ENCODE measurements at regions not wholly inside any gene's neighbourhood (a gene's known extent, or its start where the extent isn't known, plus 50 kb on each side); places are given as distances from the start of the nearest gene placed in this dataset.

DNA sequence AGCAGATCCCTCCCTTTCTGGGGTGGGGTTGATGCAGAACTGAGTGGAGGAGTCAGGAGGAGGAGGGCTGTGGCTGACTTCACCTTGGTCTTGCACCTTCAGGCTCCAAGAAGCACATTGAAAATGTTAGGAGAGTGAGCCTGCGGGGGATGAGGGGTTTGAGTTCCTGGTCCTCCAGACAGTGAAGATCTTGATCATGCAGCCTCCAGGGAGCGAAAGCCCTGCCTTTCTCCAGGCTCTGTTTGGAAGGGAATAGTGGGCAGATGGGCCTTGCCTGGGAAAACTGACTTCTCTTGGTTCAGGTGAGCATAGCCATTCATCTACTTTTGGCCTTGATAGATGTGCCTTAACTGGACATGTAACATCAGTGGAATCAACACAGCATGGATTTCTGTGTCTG, 267.6 kb upstream of the B3GAT1 start:
- no peak for DNase-seq

DNA sequence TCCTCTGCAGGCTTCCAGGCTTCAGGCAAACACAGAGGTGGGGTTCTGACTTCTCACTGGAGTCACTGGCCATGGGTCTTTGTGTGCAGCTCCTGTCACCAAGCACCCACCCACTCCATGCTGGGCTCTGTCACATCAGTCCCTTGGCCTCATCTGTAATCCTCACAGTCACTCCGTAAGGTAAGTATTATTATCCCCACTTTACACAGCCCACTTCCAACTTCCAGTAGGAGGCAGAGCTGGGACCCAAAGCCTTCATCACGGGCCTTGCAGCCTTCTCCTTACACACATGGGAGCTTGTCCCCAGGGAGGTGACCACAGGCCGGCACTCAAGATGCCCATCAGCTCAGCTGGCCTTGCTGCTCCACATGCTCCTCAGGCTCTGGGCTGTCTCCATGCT, 266.7 kb upstream of the B3GAT1 start:
- no peak for DNase-seq

DNA sequence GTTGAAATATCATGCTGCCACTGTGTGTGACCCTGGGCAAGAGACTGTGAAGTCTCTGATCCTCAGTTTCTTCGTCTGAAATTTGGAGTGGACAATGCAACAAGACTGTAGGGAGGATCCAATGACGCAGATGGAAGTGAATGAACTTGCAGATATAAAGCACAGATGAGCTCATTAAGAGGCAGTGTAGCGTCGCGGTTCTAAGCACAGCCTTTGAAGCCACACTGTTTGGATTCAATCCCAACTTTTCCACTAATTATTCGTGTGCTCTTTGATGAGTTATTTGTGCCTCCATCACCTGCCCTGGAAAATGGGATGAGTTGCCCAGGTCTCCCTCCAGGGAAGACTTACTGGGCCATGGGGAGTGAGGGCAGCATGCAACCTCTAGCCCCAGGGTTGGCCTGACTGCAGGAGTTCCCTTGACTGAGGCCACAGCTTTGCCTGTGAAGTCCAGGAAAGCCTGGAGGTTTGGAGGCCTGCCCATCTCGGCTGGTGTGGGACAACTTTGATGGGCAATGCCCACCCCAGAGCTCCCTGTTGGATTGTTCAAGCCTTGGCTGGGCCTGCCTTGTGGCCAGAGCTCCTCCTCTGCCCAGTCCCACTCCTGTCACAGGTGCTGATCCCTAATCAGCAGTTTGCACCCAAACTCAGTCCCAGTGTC, 266.0 kb upstream of the B3GAT1 start:
- DNase-seq = no peak

DNA sequence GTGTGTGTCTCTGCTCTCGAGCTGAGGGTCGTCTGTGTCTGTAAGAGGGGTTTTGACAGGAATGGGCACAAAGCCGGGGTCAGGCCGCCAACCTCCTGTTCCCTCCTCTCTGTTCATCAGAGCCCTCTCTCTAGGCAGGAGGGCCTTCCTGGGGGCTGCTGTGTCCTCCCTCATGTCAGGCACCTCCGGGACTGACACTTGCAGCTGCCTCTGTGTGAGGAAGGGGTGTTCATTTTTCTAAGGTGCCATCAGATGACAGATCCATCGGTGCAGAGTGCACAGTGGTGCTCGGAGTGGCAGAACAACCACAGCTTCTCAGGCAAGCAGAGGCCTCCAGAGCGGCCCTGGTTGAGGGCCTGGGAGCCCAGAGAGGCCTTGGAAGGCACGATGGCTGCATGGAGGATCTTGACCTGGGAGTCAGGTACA, 265.4 kb upstream of the B3GAT1 start:
- DNase-seq = no peak

DNA sequence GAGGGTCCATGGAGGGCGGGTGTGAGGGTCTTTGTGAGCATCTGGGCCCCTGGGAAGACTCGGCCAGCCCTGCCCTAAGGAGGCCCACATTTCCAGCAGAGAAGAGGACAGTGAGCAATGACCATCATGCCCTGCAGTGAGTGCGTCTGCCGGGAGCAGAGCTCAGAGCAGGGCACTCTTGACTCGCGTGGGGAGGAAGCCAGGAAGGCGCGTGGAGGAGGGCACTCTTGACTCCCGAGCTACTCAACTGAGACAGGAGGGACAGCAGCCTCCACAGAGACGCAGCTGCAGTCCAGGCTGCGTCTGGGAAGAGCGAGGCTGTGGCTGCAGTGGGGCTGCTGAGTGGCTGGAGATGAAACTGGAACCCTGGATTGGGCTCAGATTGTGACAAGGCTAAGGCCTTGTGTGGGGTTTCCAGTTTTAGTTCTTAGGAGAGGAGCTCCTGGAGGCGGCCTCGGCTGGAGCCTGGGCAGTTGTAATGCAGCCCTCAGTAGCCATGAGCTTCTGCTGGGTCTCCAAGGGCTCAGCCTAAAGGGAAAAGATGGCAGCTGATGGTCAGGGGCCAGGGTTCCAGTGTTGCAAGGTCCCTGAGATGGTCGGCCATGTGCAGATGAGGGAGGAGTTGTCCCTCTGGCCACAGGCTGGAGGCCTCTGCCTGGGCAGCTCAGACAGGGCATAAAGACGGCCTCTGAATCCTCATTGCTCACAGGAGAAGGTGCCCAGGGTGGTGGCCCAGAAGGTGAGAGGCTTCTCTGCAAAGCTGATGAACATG, 264.7 kb upstream of the B3GAT1 start:
- DNase-seq = no peak

DNA sequence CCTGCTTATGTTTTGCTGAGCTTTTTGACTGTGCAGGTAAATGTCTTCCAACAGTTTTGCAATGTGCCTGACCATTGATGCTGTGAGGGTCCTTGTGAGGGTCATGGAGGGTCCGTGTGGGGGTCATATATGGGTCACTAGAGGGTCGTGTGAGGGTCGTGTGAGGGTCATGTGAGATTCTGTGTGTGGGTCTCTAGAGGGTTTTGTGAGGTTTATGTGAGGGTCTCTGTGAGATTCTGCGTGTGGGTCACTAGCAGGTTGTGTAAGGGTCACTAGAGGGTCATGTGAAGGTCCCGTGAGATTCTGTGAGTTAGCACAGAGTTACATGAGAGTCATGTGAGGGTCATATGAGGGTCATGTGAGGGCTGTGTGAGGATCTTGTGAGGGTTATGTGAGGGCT, 263.9 kb upstream of the B3GAT1 start:
- no peak for DNase-seq

DNA sequence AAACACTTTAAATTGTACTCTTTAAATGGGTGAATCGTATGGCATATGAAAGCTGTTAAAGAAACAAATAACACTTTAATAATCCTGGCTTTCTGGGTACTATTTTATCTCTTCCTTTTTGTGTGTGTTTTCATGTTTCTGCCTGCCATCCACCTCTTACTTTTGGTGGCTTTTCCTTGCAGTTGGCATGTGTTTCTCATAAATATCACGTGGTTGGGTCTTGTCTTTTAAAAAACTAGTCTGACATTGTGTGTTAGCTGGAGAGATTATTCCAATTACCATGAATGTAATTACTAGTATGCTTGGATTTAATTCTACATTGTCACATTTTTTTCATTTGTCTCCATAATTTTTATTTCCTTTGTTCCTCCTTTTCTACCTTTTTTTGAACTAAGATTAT, 262.9 kb upstream of the B3GAT1 start:
- no peak for DNase-seq

DNA sequence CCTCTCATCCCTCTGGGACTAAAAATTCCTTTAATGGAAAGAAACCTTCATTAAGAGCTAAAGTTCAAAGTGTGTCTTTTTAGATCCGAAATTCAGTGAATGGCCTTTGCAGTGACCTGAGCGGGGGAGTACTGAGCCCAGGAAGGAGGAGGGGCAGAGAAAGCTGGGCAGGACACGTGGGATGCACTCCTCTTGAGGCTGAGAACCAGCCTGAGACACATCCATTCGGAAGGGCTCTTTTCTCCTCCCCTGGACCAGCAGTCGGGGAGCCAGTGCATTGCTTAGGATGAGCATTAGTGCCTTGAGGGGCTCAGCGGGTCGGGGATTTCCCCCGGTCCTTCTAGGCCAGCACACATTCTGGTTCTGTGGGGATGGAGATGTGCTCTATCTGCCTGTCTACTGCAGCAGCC, 258.9 kb upstream of the B3GAT1 start:
- DNase-seq = no peak

DNA sequence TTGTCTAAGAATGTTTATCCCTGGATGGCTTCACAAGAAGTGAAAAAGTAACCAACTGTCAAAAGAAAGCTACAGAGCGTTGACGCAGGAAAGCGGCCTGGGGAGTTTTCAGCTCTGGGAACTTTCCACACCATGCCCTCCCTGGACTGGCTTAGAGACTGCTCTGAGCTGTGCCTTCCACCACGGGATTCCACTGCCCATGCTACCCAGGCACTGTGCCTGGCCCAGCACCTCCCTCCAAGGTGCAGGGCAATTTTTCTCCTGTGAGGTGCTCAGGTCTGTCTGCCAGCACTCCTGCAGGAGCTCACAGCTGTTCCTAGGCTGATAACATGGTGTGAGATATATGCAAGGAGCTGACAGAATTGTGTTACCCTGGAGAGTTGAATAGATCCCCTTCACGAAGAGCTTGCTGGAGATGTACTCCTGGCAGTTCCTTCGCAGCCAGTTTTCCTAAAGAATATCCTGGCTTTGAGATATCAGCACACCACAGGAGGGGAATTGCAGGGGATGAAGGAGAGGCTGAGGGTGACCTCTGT, 258.3 kb upstream of the B3GAT1 start:
- DNase-seq = no peak

DNA sequence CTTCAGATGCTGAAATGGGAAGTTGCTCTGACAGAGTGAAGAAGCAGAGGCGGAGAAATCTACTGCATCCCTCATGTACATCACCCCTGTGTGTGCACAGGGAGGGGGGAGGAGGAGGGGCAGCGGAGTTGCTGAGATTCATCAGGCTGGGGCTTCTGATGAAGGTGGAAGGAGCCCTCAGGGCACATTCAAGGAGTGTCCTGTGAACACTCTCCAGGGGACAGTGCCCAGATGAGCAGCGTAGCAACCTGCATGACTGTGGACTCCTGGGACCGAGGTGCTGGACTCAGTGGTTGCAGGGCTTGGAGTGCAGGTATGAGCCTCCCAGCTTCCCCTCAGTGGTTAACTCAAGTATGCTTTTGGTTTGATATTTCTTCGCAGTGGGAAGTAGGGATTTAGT, 257.8 kb upstream of the B3GAT1 start:
- DNase-seq = no peak

DNA sequence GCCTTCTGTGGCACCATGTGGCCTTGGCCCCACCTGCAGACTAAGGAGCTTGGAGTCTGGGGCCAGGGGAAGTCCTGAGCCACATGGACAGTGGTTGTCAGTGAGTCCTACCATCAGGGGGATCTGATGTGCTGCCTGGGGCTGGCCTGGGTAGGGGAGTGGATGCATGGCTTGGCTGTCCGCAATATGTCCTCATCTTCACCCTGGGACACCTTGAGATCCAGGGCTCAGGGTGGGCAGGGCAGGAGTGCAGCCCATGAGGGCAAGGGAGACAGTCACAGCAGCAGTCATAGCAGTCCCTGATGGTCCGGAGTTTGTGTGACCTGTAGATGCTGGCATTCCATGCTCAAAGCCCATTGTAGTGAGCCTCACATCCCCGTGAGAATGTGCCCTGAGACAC, 256.8 kb upstream of the B3GAT1 start:
- no peak for DNase-seq

DNA sequence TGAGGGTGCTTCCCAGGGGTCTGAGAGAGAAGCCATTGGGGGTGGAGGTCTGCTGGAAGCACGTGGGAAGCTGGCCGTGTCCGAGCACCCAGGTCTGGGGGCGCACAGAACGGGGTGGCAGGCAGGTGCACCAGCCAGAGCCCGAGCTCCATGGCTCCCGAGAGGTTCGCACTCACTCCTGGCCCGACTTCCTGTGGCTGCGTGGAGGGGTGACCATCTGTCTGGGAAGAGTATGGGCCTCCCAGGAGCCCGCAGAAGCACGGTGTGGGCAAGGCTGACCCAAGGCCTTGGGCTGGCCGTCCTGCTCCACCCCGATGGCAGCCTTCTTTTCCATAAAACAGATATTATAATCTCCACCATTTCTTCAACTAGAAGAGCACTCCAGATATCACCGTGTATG, 256.0 kb upstream of the B3GAT1 start:
- no peak for DNase-seq

DNA sequence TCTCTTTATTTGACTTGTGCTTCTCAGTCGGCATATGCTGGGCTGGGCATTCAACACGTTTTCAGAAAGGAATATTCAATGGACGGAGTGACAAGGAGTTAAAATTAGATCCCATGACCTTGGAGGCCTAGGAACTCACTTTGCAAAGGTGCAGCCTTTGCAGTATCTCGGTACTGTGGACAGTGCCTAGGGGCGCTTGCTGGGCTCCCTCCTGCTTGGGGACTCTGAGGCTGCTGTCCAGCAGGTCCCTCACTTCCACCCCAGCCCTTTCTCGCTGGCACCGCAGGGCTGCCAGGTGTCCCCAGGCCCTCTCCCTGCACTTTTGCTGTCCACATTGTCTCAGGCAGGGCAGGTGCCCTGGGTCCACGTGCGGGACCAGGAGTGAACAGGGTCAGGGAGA, 255.5 kb upstream of the B3GAT1 start:
- DNase-seq = no peak

DNA sequence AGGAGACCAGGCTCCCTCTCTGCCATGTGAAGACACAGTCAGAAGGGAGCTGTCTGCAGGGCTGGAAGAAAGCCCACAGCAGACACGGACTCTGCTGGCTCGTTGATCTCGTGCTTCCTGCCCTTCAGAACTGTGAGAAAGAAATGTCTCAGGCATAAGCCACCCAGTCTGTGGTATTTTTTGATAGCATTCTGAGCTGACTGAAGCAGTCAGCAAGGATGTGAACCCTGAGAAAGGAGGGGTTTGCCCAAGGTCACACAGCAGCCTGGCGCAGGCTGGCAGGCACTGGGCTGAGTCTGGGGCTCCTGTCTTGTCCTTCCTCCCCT, 255.1 kb upstream of the B3GAT1 start:
- DNase-seq = no peak

DNA sequence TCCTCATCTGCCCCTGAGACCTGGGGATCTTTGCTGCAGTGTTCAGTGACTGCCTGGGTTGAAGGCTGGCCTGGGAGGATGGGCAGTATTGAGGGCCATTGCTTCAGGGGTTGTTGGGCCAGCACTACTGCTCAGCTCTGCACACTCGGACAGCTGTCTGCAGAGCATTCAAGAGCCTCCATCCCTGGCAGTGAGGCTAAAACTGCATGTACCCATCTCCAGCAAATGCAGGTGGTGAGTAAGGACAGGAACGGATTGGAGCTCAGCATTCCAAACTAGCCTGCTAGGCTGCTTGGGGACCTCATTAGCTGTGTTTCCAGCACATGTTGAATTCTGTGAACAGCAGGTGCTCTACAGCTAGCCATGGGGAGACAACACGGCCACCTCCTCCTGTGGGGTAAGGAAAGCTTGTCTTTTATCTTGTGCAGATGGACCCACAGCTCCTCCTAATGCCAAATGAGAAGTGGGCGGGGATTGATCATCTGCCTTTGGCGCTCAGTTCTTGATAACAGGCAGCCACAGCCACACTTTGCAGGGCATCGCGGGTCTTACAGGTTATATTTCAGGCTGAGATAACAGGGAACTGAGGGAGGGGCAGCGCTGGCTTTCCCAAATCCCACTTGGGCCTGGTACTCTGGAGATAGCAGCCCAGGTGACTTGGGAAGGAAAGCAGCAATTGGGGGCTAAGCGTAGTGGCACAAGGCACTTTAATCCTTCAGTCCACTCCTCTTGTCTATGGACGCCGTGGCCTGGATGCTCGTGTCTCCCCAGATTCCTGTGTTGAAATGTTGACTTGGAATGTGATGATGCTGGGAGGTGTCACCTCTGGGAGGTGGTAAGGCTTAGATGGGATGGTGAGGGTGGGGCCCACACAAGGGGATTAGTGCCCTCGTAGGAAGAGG, 254.5 kb upstream of the B3GAT1 start:
- no peak for DNase-seq

DNA sequence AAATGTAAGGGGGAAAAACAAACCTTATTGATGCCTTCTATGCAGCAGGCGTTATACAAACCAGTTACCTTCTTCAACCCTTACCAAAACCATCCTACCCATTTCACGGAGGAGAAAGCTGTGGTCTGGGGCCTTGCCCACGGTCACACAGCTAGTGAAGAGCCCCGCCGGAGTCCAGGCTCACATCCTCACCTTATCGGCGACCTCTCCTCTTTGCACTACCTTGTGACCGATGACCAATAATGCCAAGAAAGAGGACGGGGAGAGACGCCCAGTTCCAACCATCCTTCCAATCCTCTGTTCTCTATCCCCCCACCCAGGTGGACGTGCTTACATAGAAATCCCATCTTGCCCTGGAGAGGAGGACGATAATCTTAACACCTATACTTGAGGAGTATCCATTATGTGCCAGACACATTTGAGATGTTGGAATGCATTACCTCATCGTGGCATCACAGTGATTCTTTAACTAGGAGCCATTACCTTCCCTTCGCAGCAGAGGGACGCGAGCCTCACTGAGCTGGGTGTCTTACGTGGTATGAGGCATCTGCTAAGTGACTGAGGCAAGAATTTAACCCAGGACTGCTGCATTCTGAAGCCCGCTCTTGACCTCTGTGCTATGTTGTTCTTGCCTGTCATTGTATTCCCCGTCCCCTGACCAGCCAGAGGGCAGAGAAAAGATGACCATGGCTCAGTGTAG, 253.7 kb upstream of the B3GAT1 start:
- no peak for DNase-seq

DNA sequence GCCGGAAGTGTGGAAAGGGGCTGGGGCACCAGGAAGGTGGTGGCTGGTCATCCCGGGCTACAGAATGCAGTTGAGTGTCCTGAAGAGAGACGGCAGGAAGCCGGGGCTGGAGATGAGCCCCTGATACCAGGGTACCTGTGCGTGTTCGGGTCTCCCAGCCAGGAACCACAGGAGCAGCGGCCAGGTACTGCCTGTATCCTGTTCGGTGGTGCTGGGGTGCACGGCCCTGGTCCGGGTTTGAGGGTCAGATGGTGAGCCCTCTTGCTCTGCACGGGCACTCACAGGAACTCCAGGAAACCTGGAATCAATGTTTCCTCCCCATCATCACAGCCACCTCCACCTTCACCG, 253.1 kb upstream of the B3GAT1 start:
- DNase-seq = no peak

DNA sequence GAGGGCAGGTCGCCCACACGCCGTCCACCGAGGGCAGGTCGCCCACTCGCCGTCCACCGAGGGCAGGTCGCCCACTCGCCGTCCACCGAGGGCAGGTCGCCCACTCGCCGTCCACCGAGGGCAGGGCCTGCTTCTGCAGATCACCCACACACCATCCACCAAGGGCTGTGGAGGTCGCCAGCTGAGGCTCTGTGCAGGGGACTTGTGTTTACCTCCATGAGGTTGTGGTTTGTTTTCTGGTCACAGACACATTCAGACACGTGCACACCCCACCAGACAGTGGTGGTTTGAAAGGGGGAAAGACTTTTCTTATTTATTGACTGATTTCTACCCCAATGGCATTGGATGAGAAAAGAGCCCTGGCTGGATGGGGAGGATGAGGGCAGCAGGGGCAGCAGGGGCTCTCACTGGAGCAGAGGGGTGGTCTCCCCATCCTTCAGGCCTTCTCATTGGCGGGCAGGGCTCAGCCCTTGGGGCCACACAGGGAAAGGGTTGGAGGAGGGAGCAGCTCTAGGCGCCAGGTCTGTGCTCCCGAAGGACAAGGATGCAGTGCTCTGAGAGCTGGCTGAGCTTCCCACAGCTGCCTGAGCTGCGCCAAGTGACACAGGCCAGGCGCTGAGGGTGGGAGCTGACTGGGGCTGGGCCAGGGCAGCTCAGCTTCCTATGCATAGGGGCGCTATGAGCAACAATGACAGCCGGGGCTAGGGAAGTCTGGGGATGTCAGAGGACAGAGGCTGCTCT, 252.6 kb upstream of the B3GAT1 start:
- DNase-seq = no peak

DNA sequence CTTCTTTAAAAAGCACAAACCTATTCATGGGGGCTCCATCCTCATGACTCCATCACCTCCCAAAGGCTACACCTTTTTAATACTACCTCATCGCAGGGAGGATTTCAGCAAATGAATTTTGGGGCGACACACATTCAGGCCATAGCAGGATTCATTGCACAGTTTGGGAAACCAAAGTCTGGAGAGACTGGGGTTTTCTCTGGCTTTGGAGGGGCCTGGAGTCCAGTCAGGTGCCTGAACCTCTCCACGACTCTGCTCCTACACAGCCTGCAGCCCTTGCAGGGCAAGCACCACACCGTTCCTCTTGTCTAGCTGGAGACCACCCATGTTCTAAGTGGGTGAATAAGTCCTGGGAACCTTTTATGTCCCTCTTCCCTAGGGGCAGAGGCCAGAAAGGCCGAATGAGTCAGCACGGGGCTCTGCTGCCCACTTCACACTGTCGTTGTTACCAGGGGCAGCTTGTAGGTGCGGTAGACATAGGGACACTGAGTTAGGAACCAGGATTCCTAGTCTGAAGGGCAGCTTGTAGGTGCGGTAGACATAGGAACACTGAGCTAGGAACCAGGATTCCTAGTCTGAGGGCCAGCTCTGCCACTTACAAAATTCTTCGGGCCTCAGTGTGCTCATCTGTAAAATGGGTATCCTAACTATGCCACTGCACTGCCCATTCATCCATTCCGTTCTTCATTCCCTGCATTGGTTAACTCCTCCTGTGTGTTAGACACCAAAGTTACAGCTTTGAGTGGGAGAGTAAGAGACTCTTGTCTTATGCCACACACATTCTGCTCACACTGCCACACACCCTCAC, 251.7 kb upstream of the B3GAT1 start:
- no peak for DNase-seq

DNA sequence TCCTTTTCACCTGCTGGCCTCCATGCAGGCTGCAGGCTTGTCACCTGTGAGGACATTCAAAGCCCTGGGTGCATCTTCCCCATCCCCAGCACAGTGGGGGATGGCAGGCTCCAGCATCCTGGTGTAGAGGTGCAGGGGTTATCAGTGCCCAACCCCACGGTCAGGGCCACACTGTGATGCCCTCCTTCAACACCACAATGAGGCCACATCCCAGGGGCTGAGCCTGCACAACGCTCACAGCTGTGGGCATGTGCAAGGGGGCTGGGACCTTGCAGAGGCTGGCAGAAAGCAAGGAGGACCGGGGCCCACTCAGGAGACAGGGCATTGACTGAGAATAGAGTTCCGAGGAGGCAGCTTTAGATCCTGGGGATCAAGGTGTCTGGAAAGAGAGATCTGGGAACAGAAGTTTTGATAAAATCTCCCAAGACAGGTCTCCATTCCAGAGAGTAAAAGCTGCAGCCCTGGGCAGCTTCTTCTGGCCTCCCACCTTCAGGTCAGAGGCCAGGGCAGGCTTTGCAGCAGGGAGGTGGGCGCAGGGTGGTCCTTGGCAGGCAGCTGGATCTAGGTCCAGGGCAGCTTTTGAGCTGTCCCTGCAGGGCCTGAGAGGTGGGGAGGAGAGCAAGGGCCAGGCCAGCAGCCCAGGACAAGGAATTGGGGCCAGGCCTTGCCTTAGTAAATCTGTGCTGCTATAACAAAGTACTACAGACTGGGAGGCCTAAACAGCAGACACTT, 250.8 kb upstream of the B3GAT1 start:
- no peak for DNase-seq

DNA sequence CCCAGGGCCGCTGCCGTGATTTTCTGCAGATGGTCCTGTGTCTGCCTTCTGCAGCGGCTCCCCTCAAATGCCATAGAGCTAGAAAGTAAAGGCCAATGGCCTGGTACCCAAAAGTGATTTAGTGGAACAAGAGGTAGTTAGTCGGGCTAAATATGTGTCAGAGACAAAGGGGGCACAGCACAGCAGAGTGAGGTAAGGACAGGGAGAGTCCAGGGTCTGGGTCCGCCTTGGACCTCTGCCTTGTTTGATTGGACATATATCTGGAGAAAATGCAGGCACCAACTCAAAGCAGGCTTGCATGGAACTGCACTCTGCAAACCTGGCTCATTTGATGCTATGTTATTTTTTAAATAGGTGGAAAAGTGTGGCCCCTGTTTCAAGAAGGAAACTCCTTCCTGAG, 249.6 kb upstream of the B3GAT1 start:
- no peak for DNase-seq

All from T-helper 1 cell (primary cell).